Calu3 (cell line): ENCODE measurements at regions not wholly inside any gene's neighbourhood (a gene's known extent, or its start where the extent isn't known, plus 50 kb on each side); places are given as distances from the start of the nearest gene placed in this dataset.

Experiments used
- BruUV-seq: library from RNA; stranded (reverse); fragments of 400-500 nt; replicated peaks from 2 replicates; lab custom pipeline; 2021; lab: Mats Ljungman, UMichigan
- CTCF ChIA-PET: fragments of 300-600 bp; sonication (Branson Sonifier 250); formaldehyde crosslinking; loops from one replicate; lab custom pipeline; 2022; ENCODE audit warnings: antibody characterized with exemption; lab: Charles Lee
- DNase-seq: peaks from one replicate; pipeline ENCODE4 v3.0.0; 2022
- H3K27ac Mint-ChIP-seq: one replicate; pipeline ENCODE4 v1.8.0; 2022; ENCODE audit warnings: mixed read lengths; ENCODE audit not compliant: unreplicated experiment
- H3K27me3 Mint-ChIP-seq: one replicate; pipeline ENCODE4 v1.8.0; 2022; ENCODE audit warnings: mixed read lengths; ENCODE audit not compliant: unreplicated experiment
- H3K36me3 Mint-ChIP-seq: one replicate; pipeline ENCODE4 v1.8.0; 2022; ENCODE audit warnings: mild to moderate bottlenecking, moderate library complexity, mixed read lengths; ENCODE audit not compliant: insufficient read depth, unreplicated experiment
- H3K4me1 Mint-ChIP-seq: one replicate; pipeline ENCODE4 v1.8.0; 2022; ENCODE audit warnings: mild to moderate bottlenecking, low read depth, mixed read lengths; ENCODE audit not compliant: unreplicated experiment
- H3K4me3 Mint-ChIP-seq: one replicate; pipeline ENCODE4 v1.8.0; 2022; ENCODE audit warnings: mild to moderate bottlenecking, low read depth, moderate library complexity, mixed read lengths; ENCODE audit not compliant: unreplicated experiment
- H3K9me3 Mint-ChIP-seq: one replicate; pipeline ENCODE4 v1.8.0; 2022; ENCODE audit warnings: low read depth, mixed read lengths; ENCODE audit not compliant: unreplicated experiment
- CTCF ChIP-seq: fragments of 200-600 bp; IDR thresholded peaks from one replicate; pipeline ENCODE4 v1.8.0; 2022; ENCODE audit warnings: antibody characterized with exemption; ENCODE audit not compliant: unreplicated experiment
- intact Hi-C: fragments of 100-400 bp; cut with micrococcal nuclease; formaldehyde crosslinking; loops from one replicate; pipeline ENCODE4 v1.10.0; 2022; ENCODE audit not compliant: unreplicated experiment

- DNase-seq, result no peak
- H3K4me3 Mint-ChIP-seq, result no peak overlapping the region
- H3K36me3 Mint-ChIP-seq, result no peaks in the 10 kb centered on the region
- CTCF ChIA-PET, result interaction anchor here (1.6 kb wide), 1 partner anchor 13 kb away, joined by 3 read pairs; no protein-coding TSS in a partner anchor
- no TSS peak for BruUV-seq
- H3K27ac Mint-ChIP-seq, result no peak overlapping the region
- intact Hi-C loops, result no loop called here
- H3K4me1 Mint-ChIP-seq, result no peaks in the 10 kb centered on the region
- H3K27me3 Mint-ChIP-seq, result no peaks in the 10 kb centered on the region
- no peaks in the 10 kb centered on the region for H3K9me3 Mint-ChIP-seq
- TF ChIP-seq CTCF, result no peak
Measured at GRCh38 chr6:48188158-48188557, 77.2 kb upstream of the PTCHD4 start.

- Mint-ChIP-seq H3K4me1 (no peaks in the 10 kb centered on the region), H3K27ac (no peak overlapping the region), H3K36me3 (no peaks in the 10 kb centered on the region), H3K27me3 (no peaks in the 10 kb centered on the region), H3K4me3 (no peak overlapping the region), H3K9me3 (no peaks in the 10 kb centered on the region)
- CTCF ChIA-PET, result no interaction called here
- DNase-seq, result no peak
- TF ChIP-seq CTCF, result no peak
- no TSS peak for BruUV-seq
- intact Hi-C loops, result no loop called here
Measured at GRCh38 chr6:48186746-48187145, 75.7 kb upstream of the PTCHD4 start.

GRCh38 chr6:48184648-48185047 lies 73.7 kb upstream of the PTCHD4 start:
- no TSS peak for BruUV-seq
- CTCF ChIA-PET, result no interaction called here
- H3K4me3 Mint-ChIP-seq, result no peak overlapping the region

DNA sequence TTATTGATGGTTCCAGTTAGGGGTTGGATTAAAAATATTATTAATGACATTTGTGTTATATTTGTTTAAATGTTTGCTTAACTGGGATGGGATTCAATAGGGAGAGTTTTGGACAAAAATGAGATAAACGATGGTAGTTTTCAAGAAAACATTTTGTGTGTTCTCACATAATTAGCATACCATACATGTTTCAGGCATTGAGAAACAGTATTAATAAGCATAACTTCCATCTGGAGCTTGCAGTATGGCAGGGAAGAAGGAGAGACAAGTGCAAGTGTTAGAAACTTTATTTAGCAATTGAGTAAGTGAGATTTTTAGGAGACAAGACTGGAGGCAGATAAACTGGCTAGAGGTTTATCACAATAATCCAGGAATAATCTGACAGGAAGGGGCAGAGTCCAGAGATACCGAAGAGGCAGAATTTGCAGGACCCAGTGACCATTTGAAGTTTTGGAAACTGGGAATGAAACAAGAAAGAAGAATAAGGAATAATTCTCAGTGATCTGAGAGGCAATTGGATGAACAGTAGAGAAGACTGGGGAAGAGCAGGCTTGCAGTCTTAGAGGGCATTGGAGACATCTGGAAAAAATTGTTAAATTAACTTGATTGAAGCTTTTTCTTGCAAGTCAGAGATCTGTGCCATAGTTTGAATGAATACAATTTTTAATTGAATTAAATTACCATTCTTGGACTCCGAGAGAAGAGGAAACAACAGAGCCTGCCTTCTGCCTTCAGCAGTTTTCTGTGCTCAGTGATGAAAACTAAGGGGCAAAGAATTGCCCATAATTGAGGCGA lies 73.0 kb upstream of the PTCHD4 start:
- no peaks in the 10 kb centered on the region for H3K9me3 Mint-ChIP-seq
- BruUV-seq, result no TSS peak

More at GRCh38 chr6:48184648-48185047, 73.7 kb upstream of the PTCHD4 start:
- no peak for TF ChIP-seq CTCF
- no peak for DNase-seq
- Mint-ChIP-seq H3K4me1 (no peaks in the 10 kb centered on the region), H3K27ac (no peak overlapping the region), H3K36me3 (no peaks in the 10 kb centered on the region), H3K27me3 (no peaks in the 10 kb centered on the region), H3K9me3 (no peaks in the 10 kb centered on the region)
- intact Hi-C loops, result no loop called here

More for the DNA sequence above, 73.0 kb upstream of the PTCHD4 start:
- no peaks in the 10 kb centered on the region for H3K27me3 Mint-ChIP-seq
- H3K36me3 Mint-ChIP-seq, result no peaks in the 10 kb centered on the region
- no peak overlapping the region for H3K27ac Mint-ChIP-seq
- no peak overlapping the region for H3K4me3 Mint-ChIP-seq
- no peak for DNase-seq
- TF ChIP-seq CTCF, result no peak
- CTCF ChIA-PET, result no interaction called here
- intact Hi-C loops, result no loop called here
- H3K4me1 Mint-ChIP-seq, result no peaks in the 10 kb centered on the region
